GM21447 (cell line): ENCODE measurements at regions not wholly inside any gene's neighbourhood (a gene's known extent, or its start where the extent isn't known, plus 50 kb on each side); places are given as distances from the start of the nearest gene placed in this dataset.

ENCODE experiments used
- ATAC-seq: cut with Tn5 transposase; IDR thresholded peaks from one replicate; pipeline ENCODE4 v1.9.1; 2021; ENCODE audit not compliant: unreplicated experiment

DNA sequence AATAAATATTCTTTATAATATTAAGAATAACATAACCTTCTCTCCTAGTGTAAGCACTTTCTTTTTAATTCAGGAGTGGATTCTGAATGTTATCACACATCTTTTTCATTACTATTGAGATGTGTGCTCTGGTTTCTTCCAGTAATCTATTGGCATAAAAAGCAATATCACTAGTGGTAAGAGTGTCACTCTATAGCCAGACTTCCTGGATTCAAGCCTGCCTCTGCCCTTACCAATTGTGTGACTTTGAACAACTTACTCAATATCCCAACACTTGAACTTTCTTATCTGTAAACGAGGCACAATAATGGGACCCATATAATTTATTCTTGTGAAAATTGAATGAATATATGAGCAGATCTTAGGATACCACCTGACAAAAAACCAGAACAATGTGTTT, 71.0 kb downstream of the SEM1 start:
- no peak for ATAC-seq

DNA sequence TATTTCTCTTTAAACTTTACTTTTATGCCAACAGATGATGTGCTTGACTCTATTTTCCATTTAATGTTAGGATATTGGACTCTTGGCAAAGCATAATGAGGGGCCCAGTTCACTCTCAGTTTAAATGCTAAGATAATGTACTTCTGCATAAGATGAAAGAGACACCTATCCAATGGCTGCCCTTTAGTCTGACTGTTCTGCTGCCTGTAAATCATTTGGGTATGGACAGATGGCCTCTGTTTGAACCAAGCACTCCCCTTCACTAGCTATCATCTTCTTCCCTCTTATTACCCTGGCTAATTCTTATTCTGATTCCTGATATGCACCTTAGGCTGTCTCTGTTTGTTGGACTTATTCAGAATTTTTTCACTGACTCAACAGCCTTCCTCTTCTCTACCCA, 72.1 kb downstream of the SEM1 start:
- no peak for ATAC-seq

DNA sequence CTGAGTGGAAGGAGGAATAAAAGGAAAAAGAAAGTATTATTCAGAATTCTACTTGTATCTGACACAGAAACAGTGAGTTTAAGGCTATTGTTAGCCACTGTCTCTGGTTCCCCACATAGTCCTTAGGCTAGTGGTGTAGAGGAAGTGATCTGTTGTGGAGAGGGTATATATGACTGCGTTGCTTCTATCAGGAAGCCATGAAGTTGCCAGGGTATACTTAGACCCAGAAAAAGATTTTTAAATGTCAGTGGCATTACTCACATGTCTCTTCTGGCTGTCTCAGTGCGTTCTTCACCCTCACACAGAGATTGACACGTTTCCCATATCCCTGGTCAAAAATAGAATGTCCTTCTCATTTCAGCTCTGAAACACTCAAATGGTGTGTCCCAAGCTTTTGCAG, 72.7 kb downstream of the SEM1 start:
- no peak for ATAC-seq

DNA sequence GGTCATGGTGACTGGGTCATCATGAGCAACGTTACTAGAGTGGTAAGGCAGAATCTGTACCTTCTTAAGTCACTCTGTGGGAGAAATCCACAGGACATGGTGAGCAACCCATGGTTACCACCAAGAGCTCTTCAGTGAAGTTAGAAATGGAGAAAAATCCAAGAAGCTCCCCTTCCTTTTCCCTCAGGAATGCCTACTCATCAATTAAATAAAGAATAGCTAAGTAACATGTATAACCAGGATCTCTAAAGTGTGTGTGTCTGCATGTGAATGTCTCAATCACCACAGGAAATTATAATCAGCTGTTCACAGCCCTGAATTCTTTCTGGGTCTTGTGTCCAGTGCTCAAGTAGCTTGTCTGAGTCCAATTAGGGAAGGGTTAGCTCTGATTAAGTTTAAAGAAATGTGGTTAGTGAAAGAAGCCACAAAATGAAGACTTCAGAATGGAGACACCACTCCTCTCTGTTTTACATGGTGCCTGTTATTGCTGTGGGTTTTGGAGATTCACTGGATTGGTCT, 73.2 kb downstream of the SEM1 start:
- no peak for ATAC-seq

DNA sequence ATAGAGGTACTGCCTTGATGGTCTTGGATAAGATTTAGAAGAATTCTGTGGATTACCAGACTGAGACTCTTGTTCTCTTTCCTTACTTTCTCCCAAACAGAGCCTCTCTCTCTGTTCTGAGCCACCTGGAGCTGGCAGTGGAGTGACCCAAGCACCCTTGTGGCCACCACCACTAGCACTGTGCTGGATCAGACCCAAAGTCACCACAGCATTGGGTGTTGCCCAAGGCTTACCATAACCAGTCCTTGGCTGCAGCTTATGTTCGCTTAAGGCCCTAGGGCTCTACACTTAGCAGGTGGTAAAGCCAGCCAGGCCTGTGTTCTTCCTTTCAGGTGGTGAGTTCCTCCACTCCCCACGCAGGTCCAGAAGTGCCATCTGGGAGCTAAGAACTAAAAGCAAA, 79.8 kb downstream of the SEM1 start:
- ATAC-seq: no peak

DNA sequence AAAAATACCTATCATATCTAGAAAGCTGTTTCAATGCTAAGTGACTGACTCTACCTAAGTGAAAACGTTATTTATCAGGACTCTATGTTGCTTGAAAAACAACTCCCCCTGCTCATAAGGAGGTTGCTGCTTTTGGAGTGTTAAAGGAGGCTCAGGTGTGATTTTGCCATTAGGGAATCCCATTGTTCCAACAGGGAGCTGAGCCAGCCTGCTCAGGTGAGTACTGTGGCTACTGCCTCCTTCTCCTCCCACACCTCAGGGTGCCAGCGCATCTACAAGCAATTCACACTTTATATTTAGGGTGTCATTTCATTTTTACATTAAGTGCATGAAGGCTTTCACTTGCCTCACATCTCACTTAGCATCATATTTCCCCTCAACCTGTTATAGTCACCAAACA, 84.7 kb downstream of the SEM1 start:
- no peak for ATAC-seq

DNA sequence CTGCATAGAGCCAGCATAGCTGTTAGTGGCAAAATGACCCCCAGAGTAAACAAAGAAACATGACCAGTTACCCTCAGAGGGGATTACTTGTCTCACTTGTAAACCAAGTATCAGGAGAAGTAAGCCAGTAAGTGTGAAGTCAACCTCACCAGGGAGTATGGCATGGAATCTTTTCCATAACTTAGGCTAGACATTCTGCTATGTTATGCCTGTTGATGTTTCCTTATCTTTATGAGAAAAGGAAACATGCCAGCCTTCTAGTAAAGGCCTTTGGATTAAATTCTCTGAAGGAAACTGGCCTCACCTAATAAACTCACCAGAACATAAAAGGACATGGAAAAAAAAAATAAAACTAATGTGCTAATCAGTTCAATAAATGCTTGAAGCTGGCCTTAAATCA, 87.7 kb downstream of the SEM1 start:
- no peak for ATAC-seq

DNA sequence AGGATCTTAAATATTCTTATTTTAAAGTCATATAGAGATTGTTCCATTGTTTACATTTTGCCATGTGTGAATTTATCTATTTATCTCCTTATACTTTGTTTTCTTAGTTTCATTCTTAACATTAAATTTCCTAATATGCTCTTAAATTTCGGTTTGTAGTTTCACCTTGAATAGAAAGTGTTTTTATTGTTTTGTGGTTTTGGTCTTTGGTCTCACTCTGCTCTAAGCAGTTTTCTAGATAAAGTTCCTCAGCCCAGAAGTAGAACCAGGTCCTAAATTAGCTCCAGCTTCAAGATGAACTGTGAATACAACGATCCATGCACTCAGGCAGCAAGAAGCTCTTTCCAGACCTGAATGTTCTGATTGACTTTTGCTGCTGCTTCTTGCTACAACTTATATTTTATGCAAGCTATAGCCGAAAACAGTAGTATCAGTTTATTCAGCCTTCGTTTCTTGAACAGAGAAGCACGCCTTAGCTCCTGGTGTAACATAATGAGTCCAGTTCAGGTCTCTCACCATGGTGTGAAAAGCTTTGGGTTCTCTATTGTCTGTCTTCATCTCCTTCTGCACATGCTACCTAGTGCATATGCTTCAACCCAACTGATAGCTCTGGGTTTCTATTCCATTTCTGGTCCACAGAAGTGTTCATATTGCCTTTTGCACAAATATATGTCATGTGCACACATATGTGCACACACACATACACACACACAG, 95.3 kb downstream of the SEM1 start:
- peak; percentile 80 for ATAC-seq

DNA sequence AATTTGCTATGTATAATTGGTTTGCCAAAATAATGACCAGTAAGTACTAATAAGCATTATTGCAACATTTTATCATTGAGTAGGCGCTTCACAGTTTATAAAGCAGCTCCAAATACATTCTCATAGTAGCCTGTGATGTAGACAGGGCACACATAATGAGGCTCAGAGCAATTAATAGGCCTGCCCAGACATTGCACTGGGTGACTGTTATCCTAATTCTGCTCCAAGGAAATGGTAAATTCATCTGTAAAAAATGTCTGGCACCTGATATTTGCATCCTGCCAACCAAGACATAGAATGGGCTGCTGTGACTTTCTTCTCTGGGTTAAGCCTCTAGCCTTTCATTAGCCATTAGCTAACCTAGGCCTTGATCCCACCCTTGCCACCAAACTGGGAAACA, 97.6 kb downstream of the SEM1 start:
- no peak for ATAC-seq

DNA sequence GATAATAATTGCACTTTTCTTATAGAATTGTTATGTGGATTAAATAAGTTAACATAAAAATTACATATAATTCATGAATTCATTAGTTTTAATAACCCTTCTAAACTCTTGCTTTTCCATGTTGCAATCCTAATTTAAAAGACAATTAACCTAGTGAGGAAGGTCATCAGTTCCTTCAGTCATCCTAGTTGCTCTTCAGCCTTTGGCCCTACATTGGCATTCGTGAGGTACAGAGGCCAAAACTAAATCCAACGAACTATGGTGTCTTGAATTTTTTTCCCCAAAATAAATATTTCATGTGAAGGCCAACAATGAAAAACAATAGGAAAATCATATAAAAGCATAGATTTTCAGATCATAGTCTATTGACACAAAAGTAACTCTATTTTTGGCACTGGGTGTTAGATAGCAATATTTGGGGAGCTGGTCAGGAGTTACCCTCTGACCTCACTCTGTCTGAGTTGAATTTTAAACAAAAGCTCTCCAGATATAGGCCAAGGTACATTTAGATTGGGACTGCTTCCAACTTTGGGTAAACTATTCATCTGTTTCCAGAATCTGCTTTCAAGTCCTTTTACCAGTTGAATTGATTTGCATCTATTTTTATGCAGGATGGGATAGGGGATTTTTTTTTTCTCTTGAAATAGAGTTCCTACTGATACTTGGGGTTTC, 104.5 kb downstream of the SEM1 start:
- ATAC-seq: no peak

DNA sequence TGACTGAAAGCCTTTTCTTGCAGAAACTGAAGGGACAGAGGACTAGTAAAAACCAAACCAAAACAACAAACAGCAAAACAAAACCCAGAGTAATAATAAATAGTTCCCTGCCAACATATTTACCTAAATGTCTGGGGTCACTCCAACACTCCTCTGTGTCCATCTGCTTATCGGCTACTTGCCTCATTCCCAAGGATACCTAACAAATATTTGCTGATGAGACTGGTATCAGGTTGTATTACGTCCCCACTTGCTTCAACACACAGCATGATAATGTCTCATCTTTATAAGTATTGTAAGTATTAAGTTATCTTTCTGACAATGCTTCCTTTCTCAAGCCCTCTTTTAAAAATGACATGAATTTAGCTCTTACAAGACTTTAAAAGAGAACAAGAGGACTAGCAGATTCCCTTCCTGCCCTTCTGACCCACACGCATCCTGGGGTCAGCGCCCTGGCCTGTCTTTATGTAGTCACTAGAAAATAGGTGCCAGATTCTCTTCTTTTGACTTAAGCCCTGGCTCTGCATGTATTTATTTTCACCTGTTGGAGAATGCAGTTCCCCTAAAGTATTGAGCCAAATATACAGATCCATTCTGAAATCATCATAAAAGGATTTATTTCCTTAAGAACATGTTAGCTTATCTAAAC, 110.2 kb downstream of the SEM1 start:
- no peak for ATAC-seq

DNA sequence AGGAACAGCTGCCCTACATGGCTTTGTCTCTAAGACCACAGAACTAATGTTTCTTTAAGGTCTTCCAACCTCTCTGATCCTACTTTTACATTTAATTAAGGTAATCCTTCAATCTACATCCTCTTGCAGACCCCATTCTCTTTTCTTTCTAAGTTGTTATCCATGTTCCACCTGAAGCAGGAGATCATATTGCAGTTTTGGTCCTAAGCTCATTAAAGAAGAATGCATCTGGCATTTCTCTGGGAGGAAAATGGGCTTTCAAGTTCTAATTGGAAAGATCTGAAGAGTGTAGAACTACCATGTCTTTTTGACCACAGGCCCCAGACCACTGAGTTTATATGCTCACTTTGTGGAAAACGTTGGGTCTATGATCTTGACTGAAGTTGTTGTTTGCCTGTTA, 111.2 kb downstream of the SEM1 start:
- ATAC-seq: no peak

DNA sequence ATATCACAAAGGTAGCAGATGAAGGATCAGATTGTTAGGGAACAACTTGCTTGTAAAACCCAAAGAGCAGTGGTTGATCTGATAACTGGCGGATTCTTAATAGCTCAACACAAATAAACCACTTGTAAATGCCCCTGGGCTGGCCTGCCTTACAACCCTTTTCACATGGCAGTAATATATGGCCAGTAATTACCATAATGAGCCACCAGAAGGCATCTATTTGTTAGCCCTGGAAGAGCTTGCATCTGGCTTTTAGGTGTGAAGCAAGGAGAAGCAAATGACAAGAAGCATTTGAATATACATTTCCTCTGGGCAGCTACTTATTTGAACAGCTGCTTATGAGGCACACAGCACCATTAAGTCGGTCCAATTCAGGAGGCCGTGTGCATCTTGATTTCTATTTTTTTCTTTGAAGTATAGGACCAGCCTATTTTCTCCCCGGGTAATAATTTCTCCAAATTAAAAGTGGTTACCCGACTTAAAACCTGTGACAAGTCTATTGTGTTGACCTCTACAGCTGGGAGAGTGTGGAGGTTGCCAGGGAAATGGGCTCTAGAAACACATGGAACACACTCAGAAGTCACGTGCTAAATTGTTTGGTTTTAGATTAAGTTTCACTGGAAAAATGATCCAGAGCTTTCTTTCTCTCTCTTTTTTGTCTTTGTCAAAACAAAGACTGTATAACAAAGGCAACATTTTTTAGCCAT, 113.4 kb downstream of the SEM1 start:
- no peak for ATAC-seq

DNA sequence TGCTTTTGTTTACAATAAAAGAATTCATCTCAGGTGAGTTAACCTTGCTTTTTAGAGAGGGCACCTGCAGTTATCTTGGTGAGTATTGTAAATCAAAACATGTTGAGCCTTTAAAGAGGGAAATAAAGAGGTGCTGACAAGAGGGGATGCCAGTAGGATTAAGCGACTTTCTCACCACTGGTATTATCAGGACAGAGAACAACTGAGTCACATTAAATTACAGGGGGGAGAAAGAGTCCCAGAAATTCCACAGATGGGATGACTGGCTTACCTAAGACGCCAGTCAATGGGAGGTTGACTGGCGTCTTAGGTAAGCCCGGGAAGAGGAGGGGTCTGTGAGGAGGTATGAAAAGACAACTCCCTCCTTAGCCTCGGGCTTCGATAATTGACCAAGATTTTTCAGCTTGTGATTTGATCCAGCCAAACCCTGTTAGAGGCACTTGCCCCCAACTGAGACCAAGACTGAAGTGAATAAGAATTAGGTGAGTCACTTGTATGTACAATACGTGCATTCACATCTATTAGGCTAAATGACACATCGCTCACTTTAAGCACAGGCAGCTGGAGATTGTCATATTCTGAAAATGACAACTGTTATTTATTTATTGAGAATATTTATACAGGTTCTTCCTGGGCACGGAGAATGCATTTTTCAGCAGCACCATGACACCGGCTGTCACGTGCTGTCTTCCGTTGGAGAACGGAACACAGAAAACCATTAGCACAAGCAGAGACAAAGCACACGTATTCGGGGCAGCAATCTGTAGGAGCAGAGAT, 117.6 kb downstream of the SEM1 start:
- ATAC-seq: no peak

DNA sequence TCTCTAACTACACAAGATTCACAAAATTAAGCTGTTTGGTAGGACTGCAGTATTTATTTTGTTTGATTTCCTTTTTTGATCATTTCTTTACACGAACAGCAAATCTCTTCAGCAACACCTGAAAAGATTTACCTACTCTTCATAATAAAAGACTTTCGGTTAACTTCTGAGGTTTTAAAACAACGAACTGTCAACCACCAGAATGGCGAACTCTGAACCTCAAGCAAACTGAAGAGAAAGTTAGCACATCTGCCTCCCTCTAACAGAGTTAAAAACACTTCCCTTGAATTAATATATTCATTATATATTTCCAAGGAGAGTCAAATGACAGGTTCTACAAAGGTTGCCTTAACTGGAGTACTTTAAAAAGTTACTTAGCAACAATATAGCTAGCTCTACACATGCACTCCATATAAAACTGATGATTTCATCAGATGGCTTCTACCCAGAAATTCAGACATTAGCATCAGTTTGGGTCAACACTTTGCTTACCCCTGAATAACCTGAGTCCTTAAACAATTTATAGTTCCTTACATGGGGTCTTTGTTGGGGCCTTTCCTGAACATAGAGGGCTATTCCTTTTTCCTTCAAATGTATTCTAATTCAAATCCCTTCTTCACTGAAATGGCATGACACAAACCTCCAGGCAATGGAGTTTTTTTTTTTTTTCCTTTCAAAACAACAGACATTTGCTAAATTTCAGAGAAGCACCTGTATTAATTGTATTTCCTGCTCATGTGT, 118.3 kb downstream of the SEM1 start:
- no peak for ATAC-seq

DNA sequence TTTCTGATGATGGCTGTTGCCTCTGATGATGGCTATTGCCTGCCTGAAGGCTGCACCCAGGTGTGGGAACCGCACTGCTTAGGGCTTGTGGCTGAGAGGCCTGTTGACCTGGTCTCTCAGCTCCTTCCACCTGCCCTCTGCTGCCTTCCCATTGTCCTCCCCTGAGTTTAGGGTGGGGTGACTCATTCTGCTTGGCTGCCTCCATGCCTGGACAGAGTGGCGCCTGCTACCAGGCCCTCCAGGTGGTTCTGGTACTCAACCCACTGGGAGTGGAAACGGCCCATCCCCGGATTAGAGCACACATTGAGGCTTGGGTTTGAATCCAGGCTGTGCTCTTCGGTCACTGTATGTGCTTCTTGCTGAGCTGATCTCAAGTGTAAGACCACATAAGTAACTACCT, 120.6 kb downstream of the SEM1 start:
- no peak for ATAC-seq

DNA sequence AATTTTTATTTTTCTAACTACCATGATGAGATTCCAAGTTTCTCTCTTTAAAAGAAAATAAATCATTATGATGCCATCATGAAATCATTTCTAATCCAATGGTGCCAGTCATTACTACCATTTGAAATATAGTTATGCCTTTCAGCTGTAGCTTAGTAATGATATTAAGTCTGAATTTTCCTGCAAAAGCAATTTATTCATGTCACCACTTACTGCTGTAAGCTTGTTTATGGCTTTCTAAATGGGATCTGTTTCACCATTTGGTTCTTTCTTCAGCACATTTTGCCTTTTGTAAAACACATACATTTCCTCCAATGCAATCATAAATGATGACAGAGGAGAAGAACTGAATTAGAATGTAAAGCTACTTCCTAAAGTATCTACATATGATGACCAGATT, 130.5 kb downstream of the SEM1 start:
- no peak for ATAC-seq

DNA sequence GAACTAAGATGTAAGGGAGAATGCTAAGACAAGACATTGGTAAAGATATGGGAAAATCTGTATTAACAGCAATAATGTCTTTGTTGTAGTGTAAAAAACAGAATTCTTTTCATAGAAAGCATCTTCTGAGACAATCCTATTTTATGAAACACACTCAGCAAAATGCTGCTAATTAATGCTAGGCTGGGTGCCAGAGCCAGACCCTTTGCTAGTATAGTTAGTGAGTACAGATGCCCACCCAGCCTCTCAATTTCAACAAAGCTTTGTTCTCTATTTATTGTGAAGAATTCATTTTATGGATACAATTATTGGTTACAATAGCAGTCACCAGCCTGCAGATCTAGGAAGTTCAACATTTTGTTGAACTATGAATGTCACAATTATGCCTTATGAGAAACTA, 131.0 kb downstream of the SEM1 start:
- ATAC-seq: no peak

DNA sequence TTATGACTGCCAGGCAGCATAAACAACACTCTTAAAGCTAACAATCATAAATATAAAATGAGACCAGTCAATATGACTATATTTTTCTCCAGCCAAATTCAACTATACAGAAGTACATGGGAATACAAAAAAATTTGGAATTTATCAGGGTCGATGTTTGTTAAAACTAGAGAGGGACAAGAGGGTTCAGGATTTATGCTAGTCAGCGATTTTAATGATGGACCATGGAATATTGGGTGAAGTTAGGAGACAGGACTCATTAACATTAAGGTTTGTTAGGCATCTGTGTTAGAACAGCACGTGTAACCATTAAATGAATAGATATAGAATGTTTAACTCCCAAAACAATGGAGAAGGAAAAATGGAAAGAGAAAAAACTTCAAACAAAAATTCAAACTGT, 146.2 kb downstream of the SEM1 start:
- ATAC-seq: no peak

DNA sequence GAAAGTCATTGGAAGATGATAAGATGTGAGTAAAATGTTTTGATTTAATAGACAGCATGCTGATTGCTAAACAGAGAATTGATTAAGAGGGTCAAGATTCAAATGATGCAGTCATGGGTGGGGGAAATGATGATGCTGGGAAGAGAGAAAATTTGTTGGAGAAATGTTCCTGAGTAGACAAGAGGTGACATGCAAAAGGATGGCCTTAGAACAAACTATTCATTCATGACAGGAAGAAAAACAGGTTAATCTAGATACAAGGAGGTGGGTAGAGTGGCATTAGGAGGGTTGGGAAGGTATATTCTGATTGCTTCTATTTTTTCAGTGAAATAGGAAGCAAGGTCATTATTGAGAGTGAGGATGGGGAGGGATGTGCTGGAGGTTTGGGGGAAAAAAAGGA, 146.7 kb downstream of the SEM1 start:
- no peak for ATAC-seq
